ENCODE measurements at regions not wholly inside any gene's neighbourhood (a gene's known extent, or its start where the extent isn't known, plus 50 kb on each side); places are given as distances from the start of the nearest gene placed in this dataset.
"Not testable (repeated sequence)": the region's sequence is repeated elsewhere in the genome, so short reads cannot be mapped to it uniquely, and the experiment has no call there.

DNA sequence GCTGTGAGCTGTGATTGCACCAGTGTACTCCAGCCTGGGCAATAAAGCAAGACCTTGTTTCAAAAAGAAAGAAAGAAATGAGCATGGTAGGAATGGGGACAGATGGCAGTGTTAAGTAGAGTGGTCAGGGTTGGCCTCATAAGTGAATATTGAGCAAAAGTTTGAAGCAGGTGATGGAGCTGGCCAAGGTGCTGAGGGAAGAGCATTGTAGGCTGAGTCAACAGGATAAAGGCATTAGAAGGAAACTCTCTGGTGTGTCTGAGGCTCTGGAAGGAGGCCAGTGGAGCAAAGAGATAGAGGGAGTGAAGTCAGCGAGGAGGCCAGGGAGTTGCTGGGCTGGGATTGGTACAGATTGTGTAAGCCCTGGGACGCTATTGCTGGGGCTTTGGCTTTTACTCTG lies 336.1 kb downstream of the ZNF37A start:
- H3K9me3 ChIP-seq; H3K36me3 ChIP-seq; DNase-seq; intact Hi-C loops (cut with DNase I); H3K4me1 ChIP-seq; H3K4me3 ChIP-seq; H3K27me3 ChIP-seq (ENCODE audit: low read depth); H3K27ac ChIP-seq; ATAC-seq: not testable (repeated sequence)

DNA sequence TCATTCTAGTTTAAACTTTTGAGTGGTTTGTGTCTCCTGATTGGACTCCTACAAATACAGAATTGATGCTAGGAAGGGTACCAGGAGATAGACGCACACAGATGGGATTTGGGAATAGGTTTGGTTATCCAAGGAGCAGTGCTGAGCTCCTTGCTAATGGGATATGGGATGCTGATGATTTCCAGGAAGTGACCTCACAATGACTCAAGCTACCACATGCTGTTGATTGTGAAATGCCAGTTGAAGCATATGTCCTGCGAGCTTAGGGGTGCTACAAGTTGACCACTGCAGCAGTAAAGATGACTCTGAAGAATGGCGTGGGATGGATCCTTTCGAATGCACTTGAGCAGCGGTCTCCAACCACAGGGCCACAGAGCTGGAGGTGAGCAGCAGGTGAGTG lies 343.2 kb downstream of the ZNF37A start:
- H3K36me3 ChIP-seq; H3K4me1 ChIP-seq; H3K9me3 ChIP-seq; H3K27ac ChIP-seq; intact Hi-C loops (cut with DNase I); H3K27me3 ChIP-seq (ENCODE audit: low read depth); ATAC-seq; H3K4me3 ChIP-seq; DNase-seq: not testable (repeated sequence)

DNA sequence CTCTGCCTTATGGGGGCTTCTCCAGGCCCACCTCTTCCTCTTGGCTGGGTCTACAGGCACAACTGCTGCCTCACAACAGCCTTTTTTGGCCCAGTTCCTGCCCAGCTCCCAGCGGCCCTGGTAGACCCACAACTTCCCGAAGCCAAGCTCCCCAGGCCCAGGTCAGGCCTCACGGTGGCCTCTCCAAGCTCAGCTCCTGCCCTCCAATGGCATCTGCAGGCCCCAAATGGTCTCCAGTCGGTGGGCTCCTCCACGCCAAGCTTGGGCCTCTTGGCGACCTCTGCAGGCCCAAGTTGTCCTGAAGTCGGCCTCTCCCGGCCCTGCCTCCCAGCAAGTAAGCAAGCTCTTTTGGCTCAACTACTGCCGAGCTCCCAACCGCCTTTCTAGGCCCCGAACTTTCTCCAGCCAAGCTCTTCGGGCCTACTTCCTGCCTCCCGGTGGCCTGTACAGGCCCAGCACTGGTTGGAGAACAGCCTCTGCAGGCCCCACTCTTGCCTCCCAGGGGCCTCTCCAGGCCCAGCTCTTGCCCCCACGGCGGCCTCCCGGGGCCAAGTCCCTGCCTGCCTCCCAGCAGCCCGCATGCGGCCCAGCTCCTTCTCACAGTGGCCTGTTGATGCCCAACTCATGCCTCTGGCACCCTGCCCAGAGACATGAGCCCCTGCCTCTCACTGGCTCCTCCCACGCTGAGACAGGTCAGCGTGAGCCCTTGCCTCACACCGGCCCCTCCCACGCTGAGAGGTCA lies 354.6 kb downstream of the ZNF37A start:
- DNase-seq; intact Hi-C loops (cut with DNase I); H3K27me3 ChIP-seq (ENCODE audit: low read depth); H3K4me1 ChIP-seq; H3K27ac ChIP-seq; H3K36me3 ChIP-seq; ATAC-seq; H3K4me3 ChIP-seq; H3K9me3 ChIP-seq: not testable (repeated sequence)

DNA sequence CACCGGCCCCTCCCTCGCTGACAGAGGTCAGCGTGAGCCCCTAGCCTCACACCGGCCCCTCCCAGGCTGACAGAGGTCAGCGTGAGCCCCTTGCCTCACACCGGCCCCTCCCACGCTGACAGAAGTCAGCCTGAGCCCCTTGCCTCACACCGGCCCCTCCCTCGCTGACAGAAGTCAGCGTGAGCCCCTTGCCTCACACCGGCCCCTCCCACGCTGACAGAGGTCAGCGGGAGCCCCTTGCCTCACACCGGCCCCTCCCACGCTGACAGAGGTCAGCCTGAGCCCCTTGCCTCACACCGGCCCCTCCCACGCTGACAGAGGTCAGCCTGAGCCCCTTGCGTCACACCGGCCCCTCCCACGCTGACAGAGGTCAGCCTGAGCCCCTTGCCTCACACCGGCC lies 355.5 kb downstream of the ZNF37A start:
- DNase-seq; H3K4me3 ChIP-seq; H3K36me3 ChIP-seq; ATAC-seq; H3K4me1 ChIP-seq; intact Hi-C loops (cut with DNase I); H3K27ac ChIP-seq; H3K9me3 ChIP-seq; H3K27me3 ChIP-seq (ENCODE audit: low read depth): not testable (repeated sequence)

DNA sequence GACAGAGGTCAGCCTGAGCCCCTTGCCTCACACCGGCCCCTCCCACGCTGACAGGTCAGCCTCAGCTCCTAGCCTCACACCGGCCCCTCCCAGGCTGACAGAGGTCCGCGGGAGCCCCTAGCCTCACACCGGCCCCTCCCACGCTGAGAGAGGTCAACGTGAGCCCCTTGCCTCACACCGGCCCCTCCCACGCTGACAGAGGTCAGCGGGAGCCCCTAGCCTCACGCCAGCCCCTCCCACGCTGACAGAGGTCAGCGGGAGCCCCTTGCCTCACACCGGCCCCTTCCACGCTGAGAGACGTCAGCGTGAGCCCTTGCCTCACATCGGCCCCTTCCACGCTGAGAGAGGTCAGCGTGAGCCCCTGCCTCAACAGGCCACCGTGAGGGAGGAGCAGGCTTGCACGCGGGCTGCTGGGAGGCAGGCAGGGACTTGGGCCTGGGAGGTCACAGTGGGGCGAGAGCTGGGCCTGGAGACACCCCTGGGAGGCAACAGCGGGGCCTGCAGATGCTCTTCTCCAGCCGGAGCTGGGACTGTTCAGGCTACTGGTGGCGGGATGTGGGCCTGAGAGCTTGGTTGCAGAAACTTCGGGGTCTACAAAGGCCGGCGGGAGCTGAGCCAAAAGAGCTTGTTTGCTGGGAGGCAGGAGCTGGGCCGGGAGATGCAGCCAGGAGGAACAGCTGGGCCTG lies 356.4 kb downstream of the ZNF37A start:
- H3K36me3 ChIP-seq; H3K4me3 ChIP-seq; intact Hi-C loops (cut with DNase I); ATAC-seq; H3K27ac ChIP-seq; H3K27me3 ChIP-seq (ENCODE audit: low read depth); H3K4me1 ChIP-seq; DNase-seq; H3K9me3 ChIP-seq: not testable (repeated sequence)

DNA sequence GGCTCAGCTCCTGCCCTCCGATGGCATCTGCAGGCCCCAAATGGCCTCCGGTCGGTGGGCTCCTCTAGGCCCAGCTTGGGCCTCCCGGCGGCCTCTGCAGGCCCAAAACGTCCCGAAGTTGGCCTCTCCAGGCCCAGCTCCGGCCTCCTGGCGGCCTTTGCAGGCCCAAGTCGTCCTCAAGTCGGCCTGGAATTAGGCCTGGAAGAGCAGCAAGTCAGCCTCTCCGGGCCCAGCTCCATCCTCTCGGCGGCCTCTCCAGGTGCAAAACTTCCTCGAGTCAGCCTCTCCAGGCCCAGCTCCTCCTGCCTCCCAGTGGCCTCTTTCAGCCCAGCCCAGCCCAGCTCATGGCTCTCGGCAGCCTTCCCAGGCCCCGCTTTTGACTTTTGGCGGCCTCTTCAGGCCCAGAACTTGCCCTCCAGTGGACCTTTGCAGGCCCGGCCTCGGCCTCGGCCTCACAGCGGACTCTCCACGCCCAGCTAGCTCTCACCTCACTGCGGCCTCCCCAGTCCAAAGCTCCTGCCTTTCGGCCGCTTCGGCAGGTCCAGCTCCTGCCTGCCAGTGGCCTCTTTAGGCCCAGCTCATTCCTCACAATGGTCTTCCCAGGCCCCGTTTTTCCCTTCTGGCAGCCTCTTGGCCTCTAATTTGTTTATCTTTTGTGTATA lies 357.3 kb downstream of the ZNF37A start:
- H3K9me3 ChIP-seq; DNase-seq; H3K4me3 ChIP-seq; H3K27me3 ChIP-seq (ENCODE audit: low read depth); ATAC-seq; intact Hi-C loops (cut with DNase I); H3K4me1 ChIP-seq; H3K36me3 ChIP-seq; H3K27ac ChIP-seq: not testable (repeated sequence)

Data from lower lobe of right lung (tissue), 2 donors.